Fibroblast of villous mesenchyme (primary cell): ENCODE measurements at regions not wholly inside any gene's neighbourhood (a gene's known extent, or its start where the extent isn't known, plus 50 kb on each side); places are given as distances from the start of the nearest gene placed in this dataset.

Source experiments
- DNase-seq: peaks from one replicate; pipeline ENCODE4 v3.0.0-alpha.2; 2010; ENCODE audit warnings: low read depth
- H3K4me3 ChIP-seq: 2 replicates; pipeline ENCODE4 v1.5.1; 2011; ENCODE audit warnings: low read depth, mild to moderate bottlenecking, low read length
- TF ChIP-seq, protein P1 (sequence below): IDR thresholded peaks from 2 replicates; pipeline ENCODE4 v1.5.1; 2012; ENCODE audit warnings: low read depth, mild to moderate bottlenecking, low read length; ENCODE audit not compliant: insufficient read depth

DNA sequence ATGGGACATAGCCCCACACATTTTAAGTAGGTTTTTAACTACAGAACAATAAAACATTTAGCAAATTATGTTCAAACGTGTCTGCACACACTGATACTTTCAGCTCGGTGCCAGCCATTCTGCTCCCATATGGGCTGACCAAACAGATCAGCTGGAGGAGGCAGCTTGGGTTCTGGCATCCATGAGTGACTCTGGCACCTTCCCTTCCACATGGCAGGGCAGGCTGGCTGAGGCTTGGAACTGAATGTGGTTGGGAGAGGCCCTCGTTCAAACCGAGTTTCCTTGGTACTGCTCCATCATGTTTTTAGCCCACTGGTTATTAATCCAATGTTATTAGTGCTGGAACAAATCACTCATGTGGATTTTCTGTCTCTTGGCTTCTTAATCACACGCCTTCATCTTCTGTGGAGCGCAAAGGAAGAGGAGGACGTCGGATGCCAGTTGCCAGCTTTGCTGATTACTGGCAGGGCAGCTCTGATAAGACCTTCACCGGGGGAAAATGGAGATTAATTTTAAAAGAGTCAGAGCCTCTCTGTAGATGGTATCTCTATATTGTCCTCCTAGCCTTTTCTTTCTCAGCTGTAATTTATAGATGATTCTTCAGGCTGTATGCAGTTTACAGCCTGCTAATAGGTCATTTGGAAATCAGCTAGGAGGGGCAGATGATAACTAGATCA is 93.1 kb upstream of the TIAM2 start:
- no peak for DNase-seq
- no peak overlapping the region for H3K4me3 ChIP-seq
- TF ChIP-seq, protein P1, sequence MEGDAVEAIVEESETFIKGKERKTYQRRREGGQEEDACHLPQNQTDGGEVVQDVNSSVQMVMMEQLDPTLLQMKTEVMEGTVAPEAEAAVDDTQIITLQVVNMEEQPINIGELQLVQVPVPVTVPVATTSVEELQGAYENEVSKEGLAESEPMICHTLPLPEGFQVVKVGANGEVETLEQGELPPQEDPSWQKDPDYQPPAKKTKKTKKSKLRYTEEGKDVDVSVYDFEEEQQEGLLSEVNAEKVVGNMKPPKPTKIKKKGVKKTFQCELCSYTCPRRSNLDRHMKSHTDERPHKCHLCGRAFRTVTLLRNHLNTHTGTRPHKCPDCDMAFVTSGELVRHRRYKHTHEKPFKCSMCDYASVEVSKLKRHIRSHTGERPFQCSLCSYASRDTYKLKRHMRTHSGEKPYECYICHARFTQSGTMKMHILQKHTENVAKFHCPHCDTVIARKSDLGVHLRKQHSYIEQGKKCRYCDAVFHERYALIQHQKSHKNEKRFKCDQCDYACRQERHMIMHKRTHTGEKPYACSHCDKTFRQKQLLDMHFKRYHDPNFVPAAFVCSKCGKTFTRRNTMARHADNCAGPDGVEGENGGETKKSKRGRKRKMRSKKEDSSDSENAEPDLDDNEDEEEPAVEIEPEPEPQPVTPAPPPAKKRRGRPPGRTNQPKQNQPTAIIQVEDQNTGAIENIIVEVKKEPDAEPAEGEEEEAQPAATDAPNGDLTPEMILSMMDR, result no peak

DNA sequence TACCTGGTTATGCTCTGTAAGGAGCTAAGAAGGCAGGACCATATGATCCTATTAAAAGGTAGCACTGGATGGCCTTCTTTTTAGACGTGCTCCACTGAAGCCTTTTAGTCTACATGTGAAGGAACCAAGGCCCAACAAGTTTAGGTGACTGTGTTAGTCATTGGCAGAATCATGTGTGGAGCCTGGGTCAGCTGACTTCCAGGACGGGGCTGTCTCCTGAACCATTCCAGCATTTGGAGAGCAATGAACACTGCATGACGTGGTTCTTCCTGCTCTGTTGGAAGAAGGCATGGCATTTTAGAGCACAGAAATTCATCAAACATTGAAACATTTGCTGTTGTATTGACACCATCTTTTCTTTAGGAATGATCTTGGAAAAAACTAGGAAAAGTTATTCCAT is 87.8 kb upstream of the TIAM2 start:
- no peak for DNase-seq
- H3K4me3 ChIP-seq, result no peak overlapping the region

GRCh38 chr6:154908723-154909122 is 86.4 kb upstream of the TIAM2 start:
- TF ChIP-seq, protein P1, result no peak
- H3K4me3 ChIP-seq, result no peak overlapping the region
- DNase-seq, result no peak

More for the DNA sequence above, 87.8 kb upstream of the TIAM2 start:
- TF ChIP-seq, protein P1, result no peak

GRCh38 chr6:154909311-154909710 is 85.8 kb upstream of the TIAM2 start:
- no peak for DNase-seq
- TF ChIP-seq, protein P1, result no peak
- no peak overlapping the region for H3K4me3 ChIP-seq

DNA sequence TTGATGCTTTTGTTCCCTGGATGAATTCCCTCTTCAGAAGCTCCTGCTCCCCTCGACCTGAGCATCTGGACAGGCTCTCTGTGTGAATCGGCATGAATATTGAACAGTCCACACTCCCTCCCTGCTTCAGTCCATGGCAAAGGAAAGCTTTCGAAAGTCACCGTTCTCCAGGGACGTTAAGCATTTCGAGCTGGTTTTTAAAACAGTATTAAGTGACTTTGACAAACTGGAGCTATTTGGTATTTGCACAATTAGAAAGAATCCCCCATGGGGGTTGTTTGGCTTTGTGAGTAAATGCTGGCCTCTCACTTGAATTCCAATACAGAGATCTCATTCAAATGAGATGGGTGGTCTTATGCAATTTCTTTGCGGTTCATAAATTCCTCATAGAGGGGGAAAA is 85.3 kb upstream of the TIAM2 start:
- DNase-seq, result no peak
- H3K4me3 ChIP-seq, result no peak overlapping the region
- TF ChIP-seq, protein P1, result no peak

DNA sequence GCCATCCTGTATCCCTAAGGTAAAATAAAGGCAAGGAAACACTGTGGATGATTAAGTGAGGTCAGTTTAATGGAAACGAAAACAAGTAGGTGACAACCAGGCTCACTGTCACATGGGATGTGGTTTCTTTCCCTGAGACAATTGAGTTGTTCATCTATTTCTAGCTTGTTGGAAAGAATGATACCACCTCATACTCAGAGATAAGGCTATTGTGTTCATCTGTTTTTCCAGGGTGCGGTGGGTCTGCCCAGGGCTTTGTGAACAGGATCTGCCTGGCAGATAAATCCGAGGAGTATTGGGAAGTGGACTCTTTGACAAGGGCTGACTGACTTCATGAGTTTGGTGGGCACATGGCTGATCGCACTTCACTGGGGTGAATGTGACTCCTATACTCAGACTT is 80.8 kb upstream of the TIAM2 start:
- no peak overlapping the region for H3K4me3 ChIP-seq
- DNase-seq, result no peak
- TF ChIP-seq, protein P1, result no peak

GRCh38 chr6:154916857-154917256 is 78.3 kb upstream of the TIAM2 start:
- DNase-seq, result no peak
- no peak overlapping the region for H3K4me3 ChIP-seq
- TF ChIP-seq, protein P1, result no peak
